ENCODE measurements at regions not wholly inside any gene's neighbourhood (a gene's known extent, or its start where the extent isn't known, plus 50 kb on each side); places are given as distances from the start of the nearest gene placed in this dataset.

GRCh38 chr15:81595752-81596151 is 221.7 kb upstream of the TMC3 start:
- Histone ChIP-seq H3K4me1 (no peaks in the 10 kb centered on the region), H3K27ac (no peak overlapping the region), H3K4me3 (no peak overlapping the region), H3K36me3 (no peaks in the 10 kb centered on the region), H3K27me3 (peaks cover 0 to 4% (median 0%) of the 10 kb centered on the region in 7 donors), H3K9me3 (peaks cover 0 to 9% (median 4%) of the 10 kb centered on the region in 11 donors)
- TF ChIP-seq, protein P1, sequence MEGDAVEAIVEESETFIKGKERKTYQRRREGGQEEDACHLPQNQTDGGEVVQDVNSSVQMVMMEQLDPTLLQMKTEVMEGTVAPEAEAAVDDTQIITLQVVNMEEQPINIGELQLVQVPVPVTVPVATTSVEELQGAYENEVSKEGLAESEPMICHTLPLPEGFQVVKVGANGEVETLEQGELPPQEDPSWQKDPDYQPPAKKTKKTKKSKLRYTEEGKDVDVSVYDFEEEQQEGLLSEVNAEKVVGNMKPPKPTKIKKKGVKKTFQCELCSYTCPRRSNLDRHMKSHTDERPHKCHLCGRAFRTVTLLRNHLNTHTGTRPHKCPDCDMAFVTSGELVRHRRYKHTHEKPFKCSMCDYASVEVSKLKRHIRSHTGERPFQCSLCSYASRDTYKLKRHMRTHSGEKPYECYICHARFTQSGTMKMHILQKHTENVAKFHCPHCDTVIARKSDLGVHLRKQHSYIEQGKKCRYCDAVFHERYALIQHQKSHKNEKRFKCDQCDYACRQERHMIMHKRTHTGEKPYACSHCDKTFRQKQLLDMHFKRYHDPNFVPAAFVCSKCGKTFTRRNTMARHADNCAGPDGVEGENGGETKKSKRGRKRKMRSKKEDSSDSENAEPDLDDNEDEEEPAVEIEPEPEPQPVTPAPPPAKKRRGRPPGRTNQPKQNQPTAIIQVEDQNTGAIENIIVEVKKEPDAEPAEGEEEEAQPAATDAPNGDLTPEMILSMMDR (IDR thresholded peaks at IDR 0.05): no peak
- intact Hi-C loops (cut with DNase I): no loop called here
- DNase-seq (no peak), ATAC-seq (no peak)
- WGBS, 2 donors: 79 to 94% methylated on average over 1 of the region's 1 CpG

DNA sequence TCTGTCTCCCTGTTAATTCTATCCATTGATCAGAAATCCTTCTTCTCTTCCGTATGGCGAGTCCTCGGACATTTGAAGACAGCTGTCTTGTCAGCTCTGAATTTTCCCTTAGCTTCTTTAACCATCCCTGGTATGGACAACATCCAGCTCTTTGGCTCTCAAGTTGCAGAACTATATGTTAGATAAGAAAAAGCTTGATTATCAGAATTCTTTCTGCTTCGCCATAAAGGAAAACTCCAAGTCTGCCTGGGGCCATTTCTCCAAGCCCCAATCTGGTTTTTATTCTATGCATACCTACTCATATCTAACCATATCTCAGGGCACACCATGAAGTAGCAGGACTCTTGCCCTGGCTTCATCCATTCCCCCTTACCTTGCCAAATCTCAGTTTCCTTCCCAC is 215.7 kb upstream of the TMC3 start:
- Histone ChIP-seq H3K4me1 (no peaks in the 10 kb centered on the region), H3K9me3 (peaks cover 0 to 9% (median 0%) of the 10 kb centered on the region in 11 donors), H3K27ac (no peak overlapping the region), H3K4me3 (no peak overlapping the region), H3K36me3 (no peaks in the 10 kb centered on the region), H3K27me3 (no peaks in the 10 kb centered on the region)
- DNase-seq: no peak
- TF ChIP-seq, protein P1 (IDR thresholded peaks at IDR 0.05): no peak
- no peak for ATAC-seq
- 88% methylated on average over 4 of the region's 4 CpGs for WGBS, 2 donors
- intact Hi-C loops (cut with DNase I): no loop called here

DNA sequence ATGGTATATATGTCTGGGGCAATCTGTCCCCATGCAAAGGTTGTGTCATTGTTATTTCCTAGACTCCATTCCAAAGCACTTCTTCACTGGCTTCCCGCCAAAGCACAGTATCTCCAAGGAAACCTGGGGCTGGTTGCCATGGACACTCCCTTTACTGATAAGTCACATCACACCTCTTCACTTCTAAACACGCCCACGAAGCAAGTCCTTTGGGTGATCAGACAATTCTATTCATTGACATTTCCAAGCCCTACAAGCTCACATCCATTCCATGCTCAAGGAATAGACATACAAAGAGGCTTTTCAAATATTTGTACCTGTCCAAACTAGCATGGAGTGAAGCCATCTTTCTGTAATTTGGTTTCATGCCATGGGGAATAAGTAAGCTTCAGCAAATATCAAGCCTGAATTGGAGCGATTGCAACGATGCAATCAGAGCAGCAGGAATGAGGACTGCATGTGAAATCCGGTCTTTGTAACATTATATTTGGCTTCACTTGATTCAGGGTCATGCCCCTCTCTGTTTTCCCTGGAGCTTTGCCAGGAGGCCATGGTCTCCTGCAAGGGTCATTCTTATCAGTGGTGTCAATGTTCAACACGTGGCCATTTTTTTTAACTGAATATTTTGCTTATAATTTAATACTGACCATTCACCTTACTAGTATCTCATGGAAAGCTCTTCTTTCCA is 201.6 kb upstream of the TMC3 start:
- H3K36me3 ChIP-seq: no peaks in the 10 kb centered on the region
- no peak for DNase-seq
- peaks cover 0 to 7% (median 2%) of the 10 kb centered on the region in 7 donors for H3K27me3 ChIP-seq
- 27 to 34% methylated on average over 7 of the region's 7 CpGs for WGBS, 2 donors
- H3K27ac ChIP-seq: no peak overlapping the region
- H3K9me3 ChIP-seq: peaks cover 0 to 11% (median 0%) of the 10 kb centered on the region in 11 donors
- intact Hi-C loops (cut with DNase I): no loop called here
- TF ChIP-seq, protein P1 (IDR thresholded peaks at IDR 0.05): no peak
- H3K4me1 ChIP-seq: peaks cover 0 to 9% (median 0%) of the 10 kb centered on the region in 9 donors
- no peak overlapping the region for H3K4me3 ChIP-seq
- ATAC-seq: no peak

DNA sequence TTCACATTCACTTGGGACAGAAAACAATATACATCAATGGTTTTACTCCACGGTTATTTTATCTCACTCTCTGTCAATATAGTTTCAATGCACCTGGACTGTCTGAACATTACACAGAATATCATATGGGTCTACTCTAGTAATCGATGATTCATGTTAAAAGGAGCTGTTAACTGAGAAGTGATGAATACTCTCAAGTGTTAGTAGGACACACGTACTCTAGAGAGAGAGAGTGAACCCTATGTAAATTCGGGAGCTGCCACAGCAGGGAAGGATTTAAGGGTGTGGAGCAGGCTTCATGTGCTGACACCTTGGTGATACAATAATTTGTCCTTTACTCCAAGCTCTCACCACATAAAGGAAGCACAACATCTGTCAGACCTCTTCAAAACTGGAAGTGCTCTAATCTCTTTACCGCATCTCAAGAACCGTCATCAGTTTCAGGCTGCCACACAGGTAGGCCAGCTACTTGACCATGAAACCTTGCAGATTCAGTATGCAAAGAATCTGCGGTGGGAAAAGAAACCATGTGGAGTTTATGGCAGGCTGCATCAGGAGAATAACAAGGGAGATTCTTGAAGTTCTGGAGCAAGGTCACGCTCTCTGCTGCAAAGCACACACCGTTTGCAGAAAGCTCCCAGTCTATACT is 199.2 kb upstream of the TMC3 start:
- intact Hi-C loops (cut with DNase I): no loop called here
- DNase-seq (no peak), ATAC-seq (no peak)
- 59 to 68% methylated on average over 9 of the region's 9 CpGs for WGBS, 2 donors
- peaks cover 0 to 4% (median 0%) of the 10 kb centered on the region in 7 donors for H3K27me3 ChIP-seq
- TF ChIP-seq, protein P1 (IDR thresholded peaks at IDR 0.05): no peak
- no peak overlapping the region for H3K4me3 ChIP-seq
- H3K36me3 ChIP-seq: no peaks in the 10 kb centered on the region
- H3K9me3 ChIP-seq: no peaks in the 10 kb centered on the region
- H3K4me1 ChIP-seq: peaks cover 0 to 9% (median 0%) of the 10 kb centered on the region in 9 donors
- H3K27ac ChIP-seq: no peak overlapping the region
